ENCODE measurements at regions not wholly inside any gene's neighbourhood (a gene's known extent, or its start where the extent isn't known, plus 50 kb on each side); places are given as distances from the start of the nearest gene placed in this dataset.

DNA sequence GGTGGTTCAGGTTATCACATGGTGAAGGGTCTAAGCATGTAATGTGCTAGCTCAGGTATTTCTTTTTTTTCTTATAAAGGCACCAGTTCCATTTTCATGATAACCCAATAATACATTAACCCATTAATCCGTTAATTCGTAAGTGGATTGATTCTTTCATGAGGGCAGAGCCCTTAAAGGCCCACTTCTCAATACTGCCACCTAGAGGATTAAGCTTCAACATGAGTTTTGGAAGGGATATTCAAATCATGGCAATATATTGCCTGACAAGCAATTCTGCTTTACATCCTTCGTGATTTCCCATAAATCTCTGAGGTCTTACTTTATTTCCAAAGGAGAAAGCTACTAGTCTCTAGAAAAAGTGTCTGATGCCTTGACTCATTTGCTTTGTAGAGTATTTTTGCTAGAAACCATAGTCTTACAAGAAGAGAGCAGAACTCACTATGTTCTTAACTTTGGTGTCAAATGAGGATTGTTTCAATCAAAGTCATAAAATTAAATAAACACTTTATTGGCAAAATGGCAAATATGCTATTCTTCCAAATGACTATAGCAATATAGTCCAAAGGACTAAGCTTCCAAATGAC lies 271.3 kb downstream of the KCNS3 start:
- no peak overlapping the region for H2AFZ ChIP-seq
- no peak overlapping the region for H3K4me3 Mint-ChIP-seq

DNA sequence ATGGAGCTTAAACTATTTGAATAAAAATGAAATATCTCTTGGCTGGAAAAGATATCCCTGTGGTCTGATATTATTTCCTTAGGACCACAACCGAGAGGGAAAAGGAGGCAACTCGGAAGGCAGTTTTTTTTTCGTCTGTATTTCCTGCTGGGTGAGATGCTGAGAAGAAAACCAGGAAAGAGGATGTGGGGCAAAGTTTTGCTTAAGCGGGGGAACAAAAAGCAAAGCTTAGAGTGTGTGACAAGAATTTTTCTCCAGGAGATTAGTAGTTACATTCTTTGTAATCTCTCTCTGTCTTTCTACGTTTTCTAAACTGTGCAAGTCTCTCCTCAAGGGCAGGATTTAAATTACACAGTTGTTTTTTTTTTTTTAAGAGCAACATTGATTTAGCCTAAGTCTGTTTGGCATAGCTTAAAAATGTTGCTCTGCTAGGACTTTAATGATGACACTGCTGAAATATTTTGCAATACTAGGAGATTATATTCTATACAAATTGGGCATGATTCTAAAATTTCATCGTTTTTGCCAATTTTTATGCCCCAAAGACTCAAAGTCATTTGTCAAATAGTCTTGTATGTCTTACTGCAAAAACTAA lies 258.5 kb downstream of the KCNS3 start:
- H3K27me3 ChIP-seq (ENCODE audit: insufficient read depth): no peaks in the 10 kb centered on the region
- Mint-ChIP-seq H3K36me3 (ENCODE audit: low read depth) (no peaks in the 10 kb centered on the region), H3K4me1 (peaks cover 7% of the 10 kb centered on the region; the same call in 2 of the 3 replicates), H3K9me3 (peaks cover 12% of the 10 kb centered on the region; the same call in 2 of the 3 replicates), H3K27ac (no peak overlapping the region; the same call in 1 of the 2 replicates), H3K4me3 (no peak overlapping the region), H3K27me3 (ENCODE audit: insufficient read depth, low read depth, poor library complexity) (peaks cover 1% of the 10 kb centered on the region)
- H2AFZ ChIP-seq: no peak overlapping the region
- no peaks in the 10 kb centered on the region for H3K4me1 ChIP-seq (ENCODE audit: insufficient read depth)
- H3K36me3 ChIP-seq (ENCODE audit: insufficient read depth): no peaks in the 10 kb centered on the region; the same call in 1 of the 2 replicates
- no peak for TF ChIP-seq ZNF331 (CRISPR knock-in tag; IDR thresholded peaks at IDR 0.05; ENCODE audit: low read depth)
- TF ChIP-seq, protein P1, sequence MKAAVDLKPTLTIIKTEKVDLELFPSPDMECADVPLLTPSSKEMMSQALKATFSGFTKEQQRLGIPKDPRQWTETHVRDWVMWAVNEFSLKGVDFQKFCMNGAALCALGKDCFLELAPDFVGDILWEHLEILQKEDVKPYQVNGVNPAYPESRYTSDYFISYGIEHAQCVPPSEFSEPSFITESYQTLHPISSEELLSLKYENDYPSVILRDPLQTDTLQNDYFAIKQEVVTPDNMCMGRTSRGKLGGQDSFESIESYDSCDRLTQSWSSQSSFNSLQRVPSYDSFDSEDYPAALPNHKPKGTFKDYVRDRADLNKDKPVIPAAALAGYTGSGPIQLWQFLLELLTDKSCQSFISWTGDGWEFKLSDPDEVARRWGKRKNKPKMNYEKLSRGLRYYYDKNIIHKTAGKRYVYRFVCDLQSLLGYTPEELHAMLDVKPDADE (IDR thresholded peaks at IDR 0.05): no peak
- TF ChIP-seq, protein P2, sequence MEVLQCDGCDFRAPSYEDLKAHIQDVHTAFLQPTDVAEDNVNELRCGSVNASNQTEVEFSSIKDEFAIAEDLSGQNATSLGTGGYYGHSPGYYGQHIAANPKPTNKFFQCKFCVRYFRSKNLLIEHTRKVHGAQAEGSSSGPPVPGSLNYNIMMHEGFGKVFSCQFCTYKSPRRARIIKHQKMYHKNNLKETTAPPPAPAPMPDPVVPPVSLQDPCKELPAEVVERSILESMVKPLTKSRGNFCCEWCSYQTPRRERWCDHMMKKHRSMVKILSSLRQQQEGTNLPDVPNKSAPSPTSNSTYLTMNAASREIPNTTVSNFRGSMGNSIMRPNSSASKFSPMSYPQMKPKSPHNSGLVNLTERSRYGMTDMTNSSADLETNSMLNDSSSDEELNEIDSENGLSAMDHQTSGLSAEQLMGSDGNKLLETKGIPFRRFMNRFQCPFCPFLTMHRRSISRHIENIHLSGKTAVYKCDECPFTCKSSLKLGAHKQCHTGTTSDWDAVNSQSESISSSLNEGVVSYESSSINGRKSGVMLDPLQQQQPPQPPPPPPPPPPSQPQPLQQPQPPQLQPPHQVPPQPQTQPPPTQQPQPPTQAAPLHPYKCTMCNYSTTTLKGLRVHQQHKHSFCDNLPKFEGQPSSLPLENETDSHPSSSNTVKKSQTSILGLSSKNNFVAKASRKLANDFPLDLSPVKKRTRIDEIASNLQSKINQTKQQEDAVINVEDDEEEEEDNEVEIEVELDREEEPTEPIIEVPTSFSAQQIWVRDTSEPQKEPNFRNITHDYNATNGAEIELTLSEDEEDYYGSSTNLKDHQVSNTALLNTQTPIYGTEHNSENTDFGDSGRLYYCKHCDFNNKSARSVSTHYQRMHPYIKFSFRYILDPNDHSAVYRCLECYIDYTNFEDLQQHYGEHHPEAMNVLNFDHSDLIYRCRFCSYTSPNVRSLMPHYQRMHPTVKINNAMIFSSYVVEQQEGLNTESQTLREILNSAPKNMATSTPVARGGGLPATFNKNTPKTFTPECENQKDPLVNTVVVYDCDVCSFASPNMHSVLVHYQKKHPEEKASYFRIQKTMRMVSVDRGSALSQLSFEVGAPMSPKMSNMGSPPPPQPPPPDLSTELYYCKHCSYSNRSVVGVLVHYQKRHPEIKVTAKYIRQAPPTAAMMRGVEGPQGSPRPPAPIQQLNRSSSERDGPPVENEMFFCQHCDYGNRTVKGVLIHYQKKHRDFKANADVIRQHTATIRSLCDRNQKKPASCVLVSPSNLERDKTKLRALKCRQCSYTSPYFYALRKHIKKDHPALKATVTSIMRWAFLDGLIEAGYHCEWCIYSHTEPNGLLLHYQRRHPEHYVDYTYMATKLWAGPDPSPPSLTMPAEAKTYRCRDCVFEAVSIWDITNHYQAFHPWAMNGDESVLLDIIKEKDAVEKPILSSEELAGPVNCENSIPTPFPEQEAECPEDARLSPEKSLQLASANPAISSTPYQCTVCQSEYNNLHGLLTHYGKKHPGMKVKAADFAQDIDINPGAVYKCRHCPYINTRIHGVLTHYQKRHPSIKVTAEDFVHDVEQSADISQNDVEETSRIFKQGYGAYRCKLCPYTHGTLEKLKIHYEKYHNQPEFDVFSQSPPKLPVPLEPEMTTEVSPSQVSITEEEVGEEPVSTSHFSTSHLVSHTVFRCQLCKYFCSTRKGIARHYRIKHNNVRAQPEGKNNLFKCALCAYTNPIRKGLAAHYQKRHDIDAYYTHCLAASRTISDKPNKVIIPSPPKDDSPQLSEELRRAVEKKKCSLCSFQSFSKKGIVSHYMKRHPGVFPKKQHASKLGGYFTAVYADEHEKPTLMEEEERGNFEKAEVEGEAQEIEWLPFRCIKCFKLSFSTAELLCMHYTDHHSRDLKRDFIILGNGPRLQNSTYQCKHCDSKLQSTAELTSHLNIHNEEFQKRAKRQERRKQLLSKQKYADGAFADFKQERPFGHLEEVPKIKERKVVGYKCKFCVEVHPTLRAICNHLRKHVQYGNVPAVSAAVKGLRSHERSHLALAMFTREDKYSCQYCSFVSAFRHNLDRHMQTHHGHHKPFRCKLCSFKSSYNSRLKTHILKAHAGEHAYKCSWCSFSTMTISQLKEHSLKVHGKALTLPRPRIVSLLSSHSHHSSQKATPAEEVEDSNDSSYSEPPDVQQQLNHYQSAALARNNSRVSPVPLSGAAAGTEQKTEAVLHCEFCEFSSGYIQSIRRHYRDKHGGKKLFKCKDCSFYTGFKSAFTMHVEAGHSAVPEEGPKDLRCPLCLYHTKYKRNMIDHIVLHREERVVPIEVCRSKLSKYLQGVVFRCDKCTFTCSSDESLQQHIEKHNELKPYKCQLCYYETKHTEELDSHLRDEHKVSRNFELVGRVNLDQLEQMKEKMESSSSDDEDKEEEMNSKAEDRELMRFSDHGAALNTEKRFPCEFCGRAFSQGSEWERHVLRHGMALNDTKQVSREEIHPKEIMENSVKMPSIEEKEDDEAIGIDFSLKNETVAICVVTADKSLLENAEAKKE (CRISPR knock-in tag; IDR thresholded peaks at IDR 0.05): no peak
- H3K79me2 ChIP-seq (replicated peaks; ENCODE audit: insufficient read depth): no peaks in the 10 kb centered on the region
- no peak overlapping the region for H3K4me2 ChIP-seq
- no peaks in the 10 kb centered on the region for H4K20me1 ChIP-seq (replicated peaks; ENCODE audit: insufficient read depth)
- 0 out of 2 replicates have a peak, but pooled peaks cover 3% of the 10 kb centered on the region for H3K9me2 ChIP-seq (ENCODE audit: insufficient read depth)
- peak; percentile 16 for DNase-seq (ENCODE audit: low spot score)
- H3K4me3 ChIP-seq: no peak overlapping the region
- H3K27ac ChIP-seq (ENCODE audit: low read depth): no peak overlapping the region
- H3F3A ChIP-seq (replicated peaks; ENCODE audit: low read depth): no peaks in the 10 kb centered on the region
- no peak for ATAC-seq

More for the DNA sequence above, 271.3 kb downstream of the KCNS3 start:
- Histone ChIP-seq H3K79me2 (replicated peaks; ENCODE audit: insufficient read depth) (no peaks in the 10 kb centered on the region), H3K4me3 (no peak overlapping the region), H3K27me3 (ENCODE audit: insufficient read depth) (no peaks in the 10 kb centered on the region), H3K4me2 (no peak overlapping the region), H3K36me3 (ENCODE audit: insufficient read depth) (no peaks in the 10 kb centered on the region), H4K20me1 (replicated peaks; ENCODE audit: insufficient read depth) (no peaks in the 10 kb centered on the region), H3F3A (replicated peaks; ENCODE audit: low read depth) (no peaks in the 10 kb centered on the region), H3K9me2 (ENCODE audit: insufficient read depth) (no peaks in the 10 kb centered on the region), H3K27ac (ENCODE audit: low read depth) (no peak overlapping the region), H3K4me1 (ENCODE audit: insufficient read depth) (no peaks in the 10 kb centered on the region)
- DNase-seq (ENCODE audit: low spot score) (peak; percentile 88), ATAC-seq (peak; percentile 51; the same call in 2 of the 3 replicates)
- H3K27ac Mint-ChIP-seq: no peak overlapping the region
- H3K36me3 Mint-ChIP-seq (ENCODE audit: low read depth): no peaks in the 10 kb centered on the region
- H3K9me3 Mint-ChIP-seq: peaks cover 4% of the 10 kb centered on the region; the same call in 2 of the 3 replicates
- TF ChIP-seq EZH2 (IDR thresholded peaks at IDR 0.05; ENCODE audit: low read depth, unreplicated experiment): no peak
- no peak for TF ChIP-seq JUNB (IDR thresholded peaks at IDR 0.05; ENCODE audit: unreplicated experiment)
- TF ChIP-seq, protein P1 (IDR thresholded peaks at IDR 0.05): no peak
- TF ChIP-seq, protein P3, sequence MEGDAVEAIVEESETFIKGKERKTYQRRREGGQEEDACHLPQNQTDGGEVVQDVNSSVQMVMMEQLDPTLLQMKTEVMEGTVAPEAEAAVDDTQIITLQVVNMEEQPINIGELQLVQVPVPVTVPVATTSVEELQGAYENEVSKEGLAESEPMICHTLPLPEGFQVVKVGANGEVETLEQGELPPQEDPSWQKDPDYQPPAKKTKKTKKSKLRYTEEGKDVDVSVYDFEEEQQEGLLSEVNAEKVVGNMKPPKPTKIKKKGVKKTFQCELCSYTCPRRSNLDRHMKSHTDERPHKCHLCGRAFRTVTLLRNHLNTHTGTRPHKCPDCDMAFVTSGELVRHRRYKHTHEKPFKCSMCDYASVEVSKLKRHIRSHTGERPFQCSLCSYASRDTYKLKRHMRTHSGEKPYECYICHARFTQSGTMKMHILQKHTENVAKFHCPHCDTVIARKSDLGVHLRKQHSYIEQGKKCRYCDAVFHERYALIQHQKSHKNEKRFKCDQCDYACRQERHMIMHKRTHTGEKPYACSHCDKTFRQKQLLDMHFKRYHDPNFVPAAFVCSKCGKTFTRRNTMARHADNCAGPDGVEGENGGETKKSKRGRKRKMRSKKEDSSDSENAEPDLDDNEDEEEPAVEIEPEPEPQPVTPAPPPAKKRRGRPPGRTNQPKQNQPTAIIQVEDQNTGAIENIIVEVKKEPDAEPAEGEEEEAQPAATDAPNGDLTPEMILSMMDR (conservative IDR thresholded peaks at IDR 0.05; ENCODE audit: low read depth in 2 of 2): peak; percentile 75 to 82
- peaks cover 3% of the 10 kb centered on the region for H3K27me3 Mint-ChIP-seq (ENCODE audit: insufficient read depth, low read depth, poor library complexity)
- no peaks in the 10 kb centered on the region for H3K4me1 Mint-ChIP-seq
